Kidney (tissue), 13 donors: ENCODE measurements at regions not wholly inside any gene's neighbourhood (a gene's known extent, or its start where the extent isn't known, plus 50 kb on each side); places are given as distances from the start of the nearest gene placed in this dataset.

Experiments
- DNase-seq, 5 donors: peaks; one replicate each; pipeline ENCODE4 v3.0.0-alpha.2; 2013 to 2020
- FAIRE-seq: peaks from 2 replicates; lab custom pipeline; 2012; peaks lifted over from hg19 to GRCh38; lab: Jason Lieb, UNC
- H3K27ac ChIP-seq, 2 donors: one replicate each; pipeline ENCODE4 v1.7.0; 2013; ENCODE audit warnings: low read depth in 2 of 2, low read length in 2 of 2, inconsistent platforms in 1 of 2
- H3K27me3 ChIP-seq: one replicate; pipeline ENCODE4 v1.7.1; 2013; ENCODE audit warnings: low read length, inconsistent platforms; ENCODE audit not compliant: control insufficient read depth, insufficient read depth
- H3K36me3 ChIP-seq, 3 donors: one replicate each; pipeline versions ENCODE4 v1.7.0 to v1.7.1; 2013; ENCODE audit warnings: low read length in 3 of 3, control low read depth in 1 of 3, inconsistent platforms in 1 of 3; ENCODE audit not compliant: insufficient read depth in 3 of 3, control insufficient read depth in 2 of 3
- H3K4me1 ChIP-seq, 3 donors: one replicate each; pipeline versions ENCODE4 v1.7.0 to v1.7.1; 2013; ENCODE audit warnings: low read length in 3 of 3, inconsistent platforms in 1 of 3, low read depth in 1 of 3; ENCODE audit not compliant: control insufficient read depth in 2 of 3, insufficient read depth in 2 of 3
- H3K4me3 ChIP-seq, 3 donors: one replicate each; pipeline versions ENCODE4 v1.7.0 to v1.8.1; 2013; ENCODE audit warnings: low read length in 3 of 3, control low read depth in 1 of 3, inconsistent platforms in 1 of 3
- H3K9ac ChIP-seq, 3 donors: one replicate each; pipeline versions ENCODE4 v1.7.0 to v1.7.1; 2013; ENCODE audit warnings: low read length in 3 of 3, control low read depth in 1 of 3, inconsistent platforms in 1 of 3
- H3K9me3 ChIP-seq, 3 donors: one replicate each; pipeline versions ENCODE4 v1.7.0 to v1.7.1; 2013; ENCODE audit warnings: low read length in 3 of 3, control low read depth in 1 of 3, inconsistent platforms in 1 of 3; ENCODE audit not compliant: control insufficient read depth in 2 of 3, insufficient read depth in 1 of 3
- CTCF ChIP-seq: IDR thresholded peaks from 3 replicates; pipeline ENCODE4 v1.5.1; 2012; ENCODE audit warnings: mild to moderate bottlenecking, moderate library complexity, borderline replicate concordance; ENCODE audit not compliant: insufficient read depth; ENCODE audit errors: extremely low read depth
- intact Hi-C: fragments of 100-400 bp; cut with DNase I; formaldehyde crosslinking; loops from one replicate; pipeline ENCODE4 v1.11.1; 2022
- donor health status: control.
- donor health status: control.
- donor health status: control.
- donor health status: control.
- donor health status: control.
- donor health status: DM: yes; HTN: yes; CAD: no.
- donor health status: Normal renal cell carcinoma (clear cell type).

- Histone ChIP-seq H3K27ac (no peak overlapping the region), H3K4me3 (no peak overlapping the region), H3K9me3 (no peaks in the 10 kb centered on the region), H3K9ac (no peak overlapping the region), H3K36me3 (no peaks in the 10 kb centered on the region), H3K4me1 (no peaks in the 10 kb centered on the region), H3K27me3 (no peaks in the 10 kb centered on the region)
- intact Hi-C loops = no loop called here
- FAIRE-seq = no peak
- DNase-seq = no peak
- TF ChIP-seq CTCF = no peak
These were observed 179.8 kb upstream of the ELAC2 start for GRCh38 chr17:13197586-13197985.

- Histone ChIP-seq H3K27me3 (no peaks in the 10 kb centered on the region), H3K9ac (no peak overlapping the region), H3K27ac (no peak overlapping the region), H3K36me3 (no peaks in the 10 kb centered on the region), H3K9me3 (no peaks in the 10 kb centered on the region), H3K4me3 (no peak overlapping the region), H3K4me1 (no peaks in the 10 kb centered on the region)
- FAIRE-seq (no peak), DNase-seq (peak in 2 of 5 donors; percentile 5 to 12)
- no peak for TF ChIP-seq CTCF
- intact Hi-C loops = no loop called here
These were observed 177.1 kb upstream of the ELAC2 start for GRCh38 chr17:13194887-13195286.

- Histone ChIP-seq H3K9ac (no peak overlapping the region), H3K36me3 (no peaks in the 10 kb centered on the region), H3K27ac (no peak overlapping the region), H3K27me3 (no peaks in the 10 kb centered on the region), H3K4me1 (no peaks in the 10 kb centered on the region), H3K9me3 (no peaks in the 10 kb centered on the region), H3K4me3 (no peak overlapping the region)
- FAIRE-seq (no peak), DNase-seq (no peak)
- intact Hi-C loops = no loop called here
- TF ChIP-seq CTCF = no peak
These were observed 165.0 kb upstream of the ELAC2 start for GRCh38 chr17:13182854-13183253.

- intact Hi-C loops = no loop called here
- no peak for FAIRE-seq
These were observed 164.6 kb upstream of the ELAC2 start for GRCh38 chr17:13182450-13182849.

More at GRCh38 chr17:13182450-13182849, 164.6 kb upstream of the ELAC2 start:
- Histone ChIP-seq H3K9ac (no peak overlapping the region), H3K36me3 (no peaks in the 10 kb centered on the region), H3K4me3 (no peak overlapping the region), H3K27me3 (no peaks in the 10 kb centered on the region), H3K4me1 (no peaks in the 10 kb centered on the region), H3K9me3 (no peaks in the 10 kb centered on the region), H3K27ac (no peak overlapping the region)
- no peak for TF ChIP-seq CTCF
- DNase-seq = no peak
